ENCODE measurements at regions not wholly inside any gene's neighbourhood (a gene's known extent, or its start where the extent isn't known, plus 50 kb on each side); places are given as distances from the start of the nearest gene placed in this dataset.

- TF ChIP-seq POLR2AphosphoS5 (IDR thresholded peaks at IDR 0.05) (no peak), CTCF (IDR thresholded peaks at IDR 0.05) (no peak)
Measured at GRCh38 chr1:207962716-207963426, 51.9 kb upstream of the CD34 start.

All from breast epithelium (tissue), 3 donors.